Hepatocyte (in vitro differentiated cells): ENCODE measurements at regions not wholly inside any gene's neighbourhood (a gene's known extent, or its start where the extent isn't known, plus 50 kb on each side); places are given as distances from the start of the nearest gene placed in this dataset.

Experiments
- EZH2 ChIP-seq: fragments of 200-600 bp; sonication (generic); IDR thresholded peaks from 2 replicates; pipeline ENCODE4 v1.6.1; 2016; ENCODE audit warnings: antibody characterized with exemption, mild to moderate bottlenecking, borderline replicate concordance
- TF ChIP-seq, protein P1 (sequence below): fragments of 200-600 bp; sonication (generic); IDR thresholded peaks from 2 replicates; pipeline ENCODE4 v1.5.1; 2016; ENCODE audit warnings: antibody characterized with exemption, mild to moderate bottlenecking; ENCODE audit not compliant: poor library complexity

DNA sequence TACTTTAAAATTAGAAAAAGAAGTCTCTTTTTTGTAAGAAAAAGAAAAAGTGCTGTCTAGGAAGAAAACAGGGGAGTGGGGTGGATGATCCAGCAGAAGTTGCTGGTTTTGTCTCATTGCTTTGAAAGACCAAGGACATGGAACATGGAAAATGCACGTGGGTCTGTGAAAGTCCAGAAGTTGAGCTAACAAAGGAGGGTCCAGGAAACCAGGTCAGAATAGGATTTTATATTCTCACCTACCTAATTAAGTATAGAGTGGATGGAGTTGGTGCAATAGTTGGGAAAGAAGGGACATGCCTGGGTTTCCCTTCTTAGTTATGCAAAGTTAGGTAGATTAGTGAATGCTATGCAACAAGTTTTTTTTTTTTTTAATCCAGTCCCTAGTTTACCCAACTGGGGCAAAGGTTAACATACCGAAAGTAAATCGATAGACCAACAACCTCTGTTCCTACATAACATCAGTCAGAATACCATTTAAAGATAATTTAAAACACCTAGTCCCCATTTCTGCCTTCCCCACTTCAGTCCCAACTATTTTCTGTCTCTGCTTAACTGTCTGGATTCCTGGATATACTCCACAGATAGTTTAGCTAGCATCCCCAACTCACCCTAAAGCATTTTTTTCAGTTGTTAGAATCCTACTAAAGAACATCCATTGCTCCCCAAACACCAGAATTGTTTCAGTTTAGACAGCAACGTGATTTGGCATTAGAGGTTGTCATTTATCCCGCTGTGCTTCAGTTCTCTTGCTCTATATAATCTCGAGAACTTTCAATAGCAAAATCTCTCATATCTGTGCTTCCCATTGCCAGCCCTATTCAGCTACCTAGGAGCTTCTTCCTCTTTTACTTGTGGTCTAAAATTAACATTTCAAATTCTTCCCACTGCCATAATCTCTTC is 105.7 kb upstream of the PLPPR5 start:
- TF ChIP-seq, protein P1, sequence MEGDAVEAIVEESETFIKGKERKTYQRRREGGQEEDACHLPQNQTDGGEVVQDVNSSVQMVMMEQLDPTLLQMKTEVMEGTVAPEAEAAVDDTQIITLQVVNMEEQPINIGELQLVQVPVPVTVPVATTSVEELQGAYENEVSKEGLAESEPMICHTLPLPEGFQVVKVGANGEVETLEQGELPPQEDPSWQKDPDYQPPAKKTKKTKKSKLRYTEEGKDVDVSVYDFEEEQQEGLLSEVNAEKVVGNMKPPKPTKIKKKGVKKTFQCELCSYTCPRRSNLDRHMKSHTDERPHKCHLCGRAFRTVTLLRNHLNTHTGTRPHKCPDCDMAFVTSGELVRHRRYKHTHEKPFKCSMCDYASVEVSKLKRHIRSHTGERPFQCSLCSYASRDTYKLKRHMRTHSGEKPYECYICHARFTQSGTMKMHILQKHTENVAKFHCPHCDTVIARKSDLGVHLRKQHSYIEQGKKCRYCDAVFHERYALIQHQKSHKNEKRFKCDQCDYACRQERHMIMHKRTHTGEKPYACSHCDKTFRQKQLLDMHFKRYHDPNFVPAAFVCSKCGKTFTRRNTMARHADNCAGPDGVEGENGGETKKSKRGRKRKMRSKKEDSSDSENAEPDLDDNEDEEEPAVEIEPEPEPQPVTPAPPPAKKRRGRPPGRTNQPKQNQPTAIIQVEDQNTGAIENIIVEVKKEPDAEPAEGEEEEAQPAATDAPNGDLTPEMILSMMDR, result no peak
- no peak for TF ChIP-seq EZH2
